Mammary epithelial cell (primary cell): ENCODE measurements at regions not wholly inside any gene's neighbourhood (a gene's known extent, or its start where the extent isn't known, plus 50 kb on each side); places are given as distances from the start of the nearest gene placed in this dataset.

ENCODE experiments used
- EZH2 ChIP-seq: IDR thresholded peaks from 2 replicates; pipeline ENCODE4 v1.6.1; 2012; ENCODE audit warnings: low read length, inconsistent platforms, borderline replicate concordance
- TF ChIP-seq, protein P1 (sequence below), 2 donors: IDR thresholded peaks in 1 of 2; conservative IDR thresholded peaks in 1 of 2; 2 replicates each; pipeline ENCODE4 v1.5.1; 2011 to 2012; ENCODE audit warnings: inconsistent platforms in 2 of 2, low read length in 2 of 2, mild to moderate bottlenecking in 2 of 2, control low read depth in 1 of 2, low read depth in 1 of 2; ENCODE audit not compliant: insufficient read depth in 1 of 2; ENCODE audit errors: extremely low read depth in 1 of 2

DNA sequence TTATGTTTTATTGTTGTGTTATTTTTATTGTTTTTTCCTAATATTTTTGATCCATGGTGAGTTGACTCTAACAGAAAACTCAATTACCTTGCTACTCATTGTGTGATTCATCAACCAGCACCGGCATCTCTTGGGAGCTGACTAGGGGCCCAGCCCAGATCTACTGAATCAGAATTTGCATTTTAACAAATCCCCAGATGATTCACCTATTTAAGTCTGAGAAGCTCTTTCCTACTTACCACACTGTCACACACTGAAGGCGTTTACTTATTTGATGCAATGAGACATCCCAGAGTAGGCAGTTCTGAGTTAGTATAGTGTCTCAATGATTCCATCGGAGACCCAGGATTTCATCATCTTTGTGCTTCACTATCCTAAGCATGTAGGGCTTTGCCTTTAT lies 416.6 kb downstream of the RWDD3 start:
- TF ChIP-seq, protein P1, sequence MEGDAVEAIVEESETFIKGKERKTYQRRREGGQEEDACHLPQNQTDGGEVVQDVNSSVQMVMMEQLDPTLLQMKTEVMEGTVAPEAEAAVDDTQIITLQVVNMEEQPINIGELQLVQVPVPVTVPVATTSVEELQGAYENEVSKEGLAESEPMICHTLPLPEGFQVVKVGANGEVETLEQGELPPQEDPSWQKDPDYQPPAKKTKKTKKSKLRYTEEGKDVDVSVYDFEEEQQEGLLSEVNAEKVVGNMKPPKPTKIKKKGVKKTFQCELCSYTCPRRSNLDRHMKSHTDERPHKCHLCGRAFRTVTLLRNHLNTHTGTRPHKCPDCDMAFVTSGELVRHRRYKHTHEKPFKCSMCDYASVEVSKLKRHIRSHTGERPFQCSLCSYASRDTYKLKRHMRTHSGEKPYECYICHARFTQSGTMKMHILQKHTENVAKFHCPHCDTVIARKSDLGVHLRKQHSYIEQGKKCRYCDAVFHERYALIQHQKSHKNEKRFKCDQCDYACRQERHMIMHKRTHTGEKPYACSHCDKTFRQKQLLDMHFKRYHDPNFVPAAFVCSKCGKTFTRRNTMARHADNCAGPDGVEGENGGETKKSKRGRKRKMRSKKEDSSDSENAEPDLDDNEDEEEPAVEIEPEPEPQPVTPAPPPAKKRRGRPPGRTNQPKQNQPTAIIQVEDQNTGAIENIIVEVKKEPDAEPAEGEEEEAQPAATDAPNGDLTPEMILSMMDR (conservative IDR thresholded peaks at IDR 0.05 in 1 of 2, IDR thresholded peaks at IDR 0.05 in 1 of 2; ENCODE audit: extremely low read depth in 1 of 2, insufficient read depth in 1 of 2, low read depth in 1 of 2, low read length in 2 of 2): no peak
- no peak for TF ChIP-seq EZH2
